ENCODE measurements at regions not wholly inside any gene's neighbourhood (a gene's known extent, or its start where the extent isn't known, plus 50 kb on each side); places are given as distances from the start of the nearest gene placed in this dataset.

- Mint-ChIP-seq H3K27me3 (ENCODE audit: insufficient read depth, unreplicated experiment) (peaks cover 8% of the 10 kb centered on the region), H3K27ac (ENCODE audit: unreplicated experiment) (no peak overlapping the region), H3K9me3 (ENCODE audit: unreplicated experiment) (no peaks in the 10 kb centered on the region), H3K4me3 (ENCODE audit: unreplicated experiment) (no peak overlapping the region), H3K4me1 (ENCODE audit: low read depth, unreplicated experiment) (no peaks in the 10 kb centered on the region), H3K36me3 (ENCODE audit: insufficient read depth, unreplicated experiment) (no peaks in the 10 kb centered on the region)
- ChIA-PET CTCF (no interaction called here), POLR2A (no interaction called here)
- DNase-seq: no peak
- Histone ChIP-seq H3K36me3 (ENCODE audit: control insufficient read depth, insufficient read depth, low read length) (no peaks in the 10 kb centered on the region), H3K9me3 (no peaks in the 10 kb centered on the region), H3K4me3 (ENCODE audit: low read depth, low read length) (no peak overlapping the region), H3K27me3 (replicated peaks; ENCODE audit: control insufficient read depth, insufficient read depth, low read length) (no peaks in the 10 kb centered on the region), H3K4me1 (no peaks in the 10 kb centered on the region)
- intact Hi-C loops (cut with micrococcal nuclease; ENCODE audit: unreplicated experiment): no loop called here
- BruUV-seq (replicated peaks): no TSS peak
- TF ChIP-seq CTCF (IDR thresholded peaks at IDR 0.05; ENCODE audit: insufficient read depth in 1 of 2, low read depth in 1 of 2, low read length in 1 of 2, severe bottlenecking in 1 of 2, unreplicated experiment in 1 of 2): no peak
These were observed 575.0 kb upstream of the NR3C2 start for GRCh38 chr4:149017002-149017734.

- intact Hi-C loops (cut with micrococcal nuclease; ENCODE audit: unreplicated experiment): no loop called here
These were observed 567.0 kb upstream of the NR3C2 start for GRCh38 chr4:149009223-149009622.

GRCh38 chr4:149008415-149009025 lies 566.3 kb upstream of the NR3C2 start:
- Mint-ChIP-seq H3K9me3 (ENCODE audit: unreplicated experiment) (no peaks in the 10 kb centered on the region), H3K27ac (ENCODE audit: unreplicated experiment) (no peak overlapping the region), H3K27me3 (ENCODE audit: insufficient read depth, unreplicated experiment) (peaks cover 7% of the 10 kb centered on the region), H3K4me1 (ENCODE audit: low read depth, unreplicated experiment) (no peaks in the 10 kb centered on the region), H3K36me3 (ENCODE audit: insufficient read depth, unreplicated experiment) (no peaks in the 10 kb centered on the region), H3K4me3 (ENCODE audit: unreplicated experiment) (no peak overlapping the region)
- ChIA-PET CTCF (no interaction called here), POLR2A (no interaction called here)
- H3K4me1 ChIP-seq: no peaks in the 10 kb centered on the region
- no peaks in the 10 kb centered on the region for H3K36me3 ChIP-seq (ENCODE audit: control insufficient read depth, insufficient read depth, low read length)
- BruUV-seq (replicated peaks): no TSS peak
- no peak for DNase-seq
- no peak overlapping the region for H3K4me3 ChIP-seq (ENCODE audit: low read depth, low read length)
- no peaks in the 10 kb centered on the region for H3K27me3 ChIP-seq (replicated peaks; ENCODE audit: control insufficient read depth, insufficient read depth, low read length)
- TF ChIP-seq CTCF (IDR thresholded peaks at IDR 0.05; ENCODE audit: insufficient read depth in 1 of 2, low read depth in 1 of 2, low read length in 1 of 2, severe bottlenecking in 1 of 2, unreplicated experiment in 1 of 2): no peak
- H3K9me3 ChIP-seq: no peaks in the 10 kb centered on the region
- intact Hi-C loops (cut with micrococcal nuclease; ENCODE audit: unreplicated experiment): no loop called here

More at GRCh38 chr4:149009223-149009622, 567.0 kb upstream of the NR3C2 start:
- Mint-ChIP-seq H3K9me3 (ENCODE audit: unreplicated experiment) (no peaks in the 10 kb centered on the region), H3K4me3 (ENCODE audit: unreplicated experiment) (no peak overlapping the region), H3K36me3 (ENCODE audit: insufficient read depth, unreplicated experiment) (no peaks in the 10 kb centered on the region), H3K27ac (ENCODE audit: unreplicated experiment) (no peak overlapping the region), H3K27me3 (ENCODE audit: insufficient read depth, unreplicated experiment) (peaks cover 7% of the 10 kb centered on the region), H3K4me1 (ENCODE audit: low read depth, unreplicated experiment) (no peaks in the 10 kb centered on the region)
- Histone ChIP-seq H3K4me3 (ENCODE audit: low read depth, low read length) (no peak overlapping the region), H3K27me3 (replicated peaks; ENCODE audit: control insufficient read depth, insufficient read depth, low read length) (no peaks in the 10 kb centered on the region), H3K36me3 (ENCODE audit: control insufficient read depth, insufficient read depth, low read length) (no peaks in the 10 kb centered on the region), H3K4me1 (no peaks in the 10 kb centered on the region), H3K9me3 (no peaks in the 10 kb centered on the region)
- no peak for TF ChIP-seq CTCF (IDR thresholded peaks at IDR 0.05; ENCODE audit: insufficient read depth in 1 of 2, low read depth in 1 of 2, low read length in 1 of 2, severe bottlenecking in 1 of 2, unreplicated experiment in 1 of 2)
- no TSS peak for BruUV-seq (replicated peaks)
- no peak for DNase-seq
- CTCF ChIA-PET: no interaction called here
- POLR2A ChIA-PET: no interaction called here
